NCI-H82 treated with DMSO at 0.1 percent for 48 hours (cell line): ENCODE measurements at regions not wholly inside any gene's neighbourhood (a gene's known extent, or its start where the extent isn't known, plus 50 kb on each side); places are given as distances from the start of the nearest gene placed in this dataset.

Experiments
- DNase-seq: peaks from one replicate; lab custom pipeline; 2025; ENCODE audit not compliant: unreplicated experiment; lab: John Stamatoyannopoulos, UW

DNA sequence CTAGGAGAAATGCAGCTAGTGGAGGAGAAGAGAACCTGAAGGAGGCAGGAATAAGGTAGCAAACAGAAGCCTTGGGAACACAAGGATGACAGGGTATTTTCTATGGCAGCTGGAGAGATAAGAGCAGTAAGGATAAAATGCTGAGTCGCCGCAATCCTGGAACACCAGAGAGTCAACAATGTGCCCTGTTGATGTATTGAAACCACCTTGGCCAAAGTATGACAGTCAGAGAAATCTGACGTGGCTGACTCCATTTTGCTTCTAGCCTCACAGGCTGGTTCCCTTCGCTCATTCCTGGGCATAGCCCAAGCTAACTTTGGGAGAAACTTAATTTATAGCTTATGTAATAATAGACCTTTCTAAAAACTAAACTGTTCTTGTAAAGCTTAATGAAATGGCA, 56.6 kb upstream of the C4orf54 start:
- no peak for DNase-seq

DNA sequence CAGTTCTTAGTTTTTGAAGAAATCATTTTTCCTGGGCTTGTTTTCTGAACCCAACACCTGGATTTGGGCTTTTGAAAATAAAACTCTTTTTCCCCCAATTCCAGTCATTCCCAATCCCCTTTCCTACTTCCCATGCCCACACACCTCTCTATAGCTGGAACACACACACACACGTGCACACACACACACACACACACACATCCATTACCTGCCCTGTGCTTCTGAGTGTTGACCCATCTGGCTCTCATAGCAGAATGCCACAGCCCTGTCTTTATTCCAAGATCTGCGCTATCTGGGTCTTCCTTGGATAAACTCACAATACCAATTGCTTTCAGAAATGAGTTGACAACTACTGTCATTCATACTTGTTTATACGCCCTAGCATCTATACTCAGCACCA, 54.9 kb upstream of the C4orf54 start:
- no peak for DNase-seq

DNA sequence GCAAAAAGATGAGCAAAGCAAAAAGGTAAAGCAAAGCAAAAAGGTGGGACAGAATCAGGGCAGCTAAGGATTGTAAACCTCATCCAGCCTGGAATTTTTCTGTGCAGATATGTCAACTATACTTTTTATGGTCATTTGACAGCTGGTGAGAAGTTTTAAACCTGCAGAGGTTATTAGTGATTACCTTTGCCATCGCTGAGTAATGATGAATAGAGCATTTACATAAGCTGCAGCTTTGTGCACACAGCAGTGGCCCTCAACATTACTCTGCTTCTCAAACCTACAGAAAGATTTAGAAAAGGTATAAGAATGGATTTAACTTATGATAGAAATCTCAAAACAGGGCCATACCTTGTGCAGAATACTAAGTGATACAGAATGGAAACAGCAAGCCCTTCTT, 54.5 kb upstream of the C4orf54 start:
- DNase-seq: no peak

- no peak for DNase-seq
Measured at GRCh38 chr4:99711657-99712056, 54.0 kb upstream of the C4orf54 start.

DNA sequence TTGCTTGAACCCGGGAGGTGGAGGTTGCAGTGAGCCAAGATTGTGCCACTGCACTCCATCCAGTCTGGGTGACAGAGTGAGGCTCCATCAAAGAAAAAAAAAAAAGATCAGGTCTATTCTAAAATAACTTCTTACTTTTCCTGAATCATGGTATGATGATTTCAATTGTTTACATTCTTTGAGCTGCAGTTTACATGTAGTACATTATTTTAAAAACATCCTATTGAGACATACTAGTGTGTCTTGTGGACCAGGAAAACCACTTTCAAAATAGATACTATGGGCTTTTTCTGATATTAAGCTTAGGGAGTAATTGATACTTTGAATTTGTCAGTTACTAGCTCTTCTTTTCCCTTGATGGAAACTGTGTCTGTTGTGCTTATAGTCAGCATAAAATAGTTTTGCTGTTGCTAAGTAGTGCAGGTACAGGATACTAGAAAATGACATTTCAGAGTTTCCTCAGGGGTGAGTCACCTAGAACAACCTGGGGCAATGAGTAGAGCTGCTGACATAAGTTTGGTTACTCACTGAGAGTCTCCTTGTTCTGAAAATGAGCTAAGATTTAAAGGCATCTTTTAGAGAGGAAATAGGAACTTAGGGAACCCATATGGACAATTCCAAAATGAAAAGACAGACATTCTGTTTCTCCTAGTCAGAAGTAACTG, 53.2 kb upstream of the C4orf54 start:
- DNase-seq: no peak

- DNase-seq: no peak
Measured at GRCh38 chr4:99710020-99710419, 52.4 kb upstream of the C4orf54 start.

GRCh38 chr4:99708551-99708950, 50.9 kb upstream of the C4orf54 start:
- DNase-seq: no peak
